ENCODE measurements at regions not wholly inside any gene's neighbourhood (a gene's known extent, or its start where the extent isn't known, plus 50 kb on each side); places are given as distances from the start of the nearest gene placed in this dataset.

DNA sequence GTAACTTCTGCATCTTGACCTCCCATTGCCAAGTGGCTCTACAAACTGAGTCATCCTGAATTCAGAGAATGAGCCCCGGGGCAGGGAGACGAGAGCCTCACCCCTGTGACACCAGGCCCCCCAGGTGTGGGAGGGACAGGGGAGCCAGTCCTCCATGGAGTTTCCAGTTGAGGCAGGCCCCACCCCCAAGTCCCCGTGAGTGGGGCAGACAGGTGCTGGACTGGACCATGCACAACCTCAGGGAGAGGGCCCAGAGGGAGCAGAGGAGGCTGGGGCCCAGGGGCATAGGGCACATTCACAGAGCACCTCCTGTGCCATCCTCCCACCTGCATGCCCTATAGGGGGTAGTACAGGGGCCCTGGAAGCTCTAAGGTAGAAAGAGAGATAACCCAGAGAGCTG, 180.8 kb downstream of the BRD1 start:
- no peak for ATAC-seq
- no peak for DNase-seq
- H3K4me1 ChIP-seq, result no peaks in the 10 kb centered on the region
- no peaks in the 10 kb centered on the region for H3K9me3 ChIP-seq
- H3K4me3 ChIP-seq, result no peak overlapping the region
- no peaks in the 10 kb centered on the region for H3K36me3 ChIP-seq (ENCODE audit: insufficient read depth in 1 of 2, low read depth in 1 of 2)
- TF ChIP-seq, protein P1, sequence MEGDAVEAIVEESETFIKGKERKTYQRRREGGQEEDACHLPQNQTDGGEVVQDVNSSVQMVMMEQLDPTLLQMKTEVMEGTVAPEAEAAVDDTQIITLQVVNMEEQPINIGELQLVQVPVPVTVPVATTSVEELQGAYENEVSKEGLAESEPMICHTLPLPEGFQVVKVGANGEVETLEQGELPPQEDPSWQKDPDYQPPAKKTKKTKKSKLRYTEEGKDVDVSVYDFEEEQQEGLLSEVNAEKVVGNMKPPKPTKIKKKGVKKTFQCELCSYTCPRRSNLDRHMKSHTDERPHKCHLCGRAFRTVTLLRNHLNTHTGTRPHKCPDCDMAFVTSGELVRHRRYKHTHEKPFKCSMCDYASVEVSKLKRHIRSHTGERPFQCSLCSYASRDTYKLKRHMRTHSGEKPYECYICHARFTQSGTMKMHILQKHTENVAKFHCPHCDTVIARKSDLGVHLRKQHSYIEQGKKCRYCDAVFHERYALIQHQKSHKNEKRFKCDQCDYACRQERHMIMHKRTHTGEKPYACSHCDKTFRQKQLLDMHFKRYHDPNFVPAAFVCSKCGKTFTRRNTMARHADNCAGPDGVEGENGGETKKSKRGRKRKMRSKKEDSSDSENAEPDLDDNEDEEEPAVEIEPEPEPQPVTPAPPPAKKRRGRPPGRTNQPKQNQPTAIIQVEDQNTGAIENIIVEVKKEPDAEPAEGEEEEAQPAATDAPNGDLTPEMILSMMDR (IDR thresholded peaks at IDR 0.05), result no peak
- intact Hi-C loops (cut with DNase I), result no loop called here
- H3K27ac ChIP-seq, result no peak overlapping the region
- 61 to 65% (median 63%) methylated on average over 3 of the region's 3 CpGs for WGBS, 3 donors
- peaks cover 0 to 6% (median 2%) of the 10 kb centered on the region in 3 donors for H3K27me3 ChIP-seq (ENCODE audit: insufficient read depth in 3 of 3, low read length in 2 of 3)

DNA sequence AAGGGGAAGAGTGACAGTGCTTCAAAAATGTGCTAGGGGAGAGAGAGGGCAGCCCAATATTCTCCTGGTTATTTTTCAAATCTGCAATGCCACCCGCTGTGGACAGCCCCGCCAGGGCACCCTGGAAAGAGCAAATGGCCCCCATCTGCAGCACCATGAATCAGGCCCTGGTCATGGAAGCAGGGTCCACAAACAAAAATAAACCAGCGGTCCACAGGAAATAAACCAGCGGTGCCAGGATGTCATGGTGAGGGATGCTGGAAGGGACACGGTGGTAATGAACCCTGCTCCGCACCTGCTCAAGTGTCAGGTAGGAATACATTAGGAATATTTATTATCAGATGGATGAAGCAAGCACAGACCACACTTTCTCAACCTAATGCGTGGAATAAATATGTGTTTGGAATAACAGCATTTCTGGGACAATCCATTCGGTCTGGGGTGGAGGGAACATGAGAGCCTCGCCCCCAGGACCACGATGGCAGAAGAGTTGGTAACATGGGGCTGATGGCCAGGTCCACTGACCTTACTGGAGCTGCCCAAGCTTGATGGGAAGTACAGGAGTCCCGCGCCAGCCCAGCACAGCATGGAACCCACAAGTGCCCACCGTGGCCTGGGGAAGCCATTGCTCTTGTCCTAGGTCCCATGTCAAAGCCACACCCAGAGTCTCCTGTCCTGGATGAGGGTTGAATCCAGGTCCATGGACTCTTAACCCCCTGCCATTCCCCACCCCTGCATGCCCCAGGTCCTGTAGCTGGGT, 181.7 kb downstream of the BRD1 start:
- Histone ChIP-seq H3K4me1 (no peaks in the 10 kb centered on the region), H3K27ac (no peak overlapping the region), H3K9me3 (no peaks in the 10 kb centered on the region), H3K4me3 (no peak overlapping the region), H3K27me3 (ENCODE audit: insufficient read depth in 3 of 3, low read length in 2 of 3) (peaks cover 0 to 6% (median 5%) of the 10 kb centered on the region in 3 donors), H3K36me3 (ENCODE audit: insufficient read depth in 1 of 2, low read depth in 1 of 2) (no peaks in the 10 kb centered on the region)
- DNase-seq (no peak), ATAC-seq (no peak)
- intact Hi-C loops (cut with DNase I), result no loop called here
- WGBS, 3 donors, result 86 to 92% (median 87%) methylated on average over 13 of the region's 13 CpGs
- TF ChIP-seq, protein P1 (IDR thresholded peaks at IDR 0.05), result no peak

DNA sequence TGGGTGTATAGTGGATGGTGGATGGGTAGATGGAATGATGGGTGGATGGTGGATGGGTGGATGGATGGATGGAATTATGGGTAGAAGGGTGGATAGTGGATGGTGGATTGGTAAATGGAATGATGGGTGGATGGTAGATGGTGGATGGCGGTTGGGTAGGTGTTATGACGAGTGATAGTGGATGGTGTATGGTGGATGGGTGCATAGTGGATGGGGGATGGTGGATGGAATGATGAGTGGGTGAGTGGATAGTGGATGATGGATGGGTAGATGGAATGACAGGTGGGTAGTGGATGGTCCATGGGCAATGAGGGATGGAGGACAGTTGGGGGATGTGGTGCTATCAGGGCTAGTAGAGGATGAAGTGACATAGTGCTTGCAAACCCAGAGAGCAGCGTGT, 182.4 kb downstream of the BRD1 start:
- H3K9me3 ChIP-seq, result no peaks in the 10 kb centered on the region
- H3K4me1 ChIP-seq, result no peaks in the 10 kb centered on the region
- ATAC-seq (no peak), DNase-seq (no peak)
- peaks cover 0 to 6% (median 5%) of the 10 kb centered on the region in 3 donors for H3K27me3 ChIP-seq (ENCODE audit: insufficient read depth in 3 of 3, low read length in 2 of 3)
- TF ChIP-seq, protein P1 (IDR thresholded peaks at IDR 0.05), result no peak
- H3K4me3 ChIP-seq, result no peak overlapping the region
- no peaks in the 10 kb centered on the region for H3K36me3 ChIP-seq (ENCODE audit: insufficient read depth in 1 of 2, low read depth in 1 of 2)
- intact Hi-C loops (cut with DNase I), result no loop called here
- no peak overlapping the region for H3K27ac ChIP-seq
- WGBS, 3 donors, result 89 to 95% (median 89%) methylated on average over 3 of the region's 3 CpGs

DNA sequence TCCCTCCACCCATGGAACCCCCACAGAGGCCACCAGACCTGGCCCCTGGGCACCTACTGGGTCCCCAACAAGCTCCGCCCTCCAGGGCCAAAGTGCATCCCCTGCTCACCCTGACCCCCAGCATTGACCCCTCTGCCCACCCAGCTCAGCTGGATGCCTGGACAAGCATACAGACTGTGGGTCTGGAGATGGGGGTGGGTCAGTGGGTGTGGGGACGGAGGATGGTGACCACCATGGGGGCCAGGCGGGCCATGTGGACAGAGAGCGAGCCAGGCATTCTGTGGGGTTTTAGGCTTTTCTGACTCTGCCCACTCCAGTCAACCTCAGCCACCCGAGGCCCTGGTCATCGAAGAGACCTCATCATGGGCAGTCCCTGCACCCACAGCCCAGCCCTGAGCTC, 183.7 kb downstream of the BRD1 start:
- Histone ChIP-seq H3K4me1 (no peaks in the 10 kb centered on the region), H3K27me3 (ENCODE audit: insufficient read depth in 3 of 3, low read length in 2 of 3) (peaks cover 0 to 5% (median 0%) of the 10 kb centered on the region in 3 donors), H3K36me3 (ENCODE audit: insufficient read depth in 1 of 2, low read depth in 1 of 2) (no peaks in the 10 kb centered on the region), H3K4me3 (no peak overlapping the region), H3K9me3 (no peaks in the 10 kb centered on the region), H3K27ac (no peak overlapping the region)
- TF ChIP-seq, protein P1 (IDR thresholded peaks at IDR 0.05), result no peak
- intact Hi-C loops (cut with DNase I), result no loop called here
- no peak for ATAC-seq
- WGBS, 3 donors, result 96 to 100% (median 98%) methylated on average over 6 of the region's 6 CpGs
- DNase-seq, result no peak

DNA sequence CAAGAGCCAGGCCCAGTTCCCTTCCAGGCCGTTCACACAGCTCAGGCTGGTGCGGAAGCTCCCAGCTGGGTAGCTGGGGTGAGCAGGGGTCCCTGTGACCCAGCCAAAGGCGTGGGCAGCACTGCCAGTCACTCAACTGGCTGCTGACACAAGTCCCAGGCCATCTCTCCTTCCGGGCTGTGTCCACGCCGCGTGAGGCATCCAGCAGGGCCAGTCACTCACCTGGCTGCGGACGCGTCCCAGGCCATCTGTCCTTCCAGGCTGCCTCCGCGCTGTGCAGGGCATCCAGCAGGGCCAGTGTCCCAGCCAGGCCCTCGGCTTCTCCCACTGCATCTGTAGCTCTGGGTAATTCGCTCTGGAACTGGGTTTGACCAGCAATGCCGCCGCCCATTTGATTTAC, 184.2 kb downstream of the BRD1 start:
- TF ChIP-seq, protein P1 (IDR thresholded peaks at IDR 0.05), result no peak
- 86 to 88% (median 87%) methylated on average over 16 of the region's 16 CpGs for WGBS, 3 donors
- H3K4me1 ChIP-seq, result no peaks in the 10 kb centered on the region
- no peak overlapping the region for H3K4me3 ChIP-seq
- ATAC-seq (no peak), DNase-seq (no peak)
- peaks cover 0 to 5% (median 0%) of the 10 kb centered on the region in 3 donors for H3K27me3 ChIP-seq (ENCODE audit: insufficient read depth in 3 of 3, low read length in 2 of 3)
- no peaks in the 10 kb centered on the region for H3K36me3 ChIP-seq (ENCODE audit: insufficient read depth in 1 of 2, low read depth in 1 of 2)
- intact Hi-C loops (cut with DNase I), result no loop called here
- H3K9me3 ChIP-seq, result no peaks in the 10 kb centered on the region
- H3K27ac ChIP-seq, result no peak overlapping the region

Measured in psoas muscle (tissue), 7 donors.